Ovary (tissue), 7 donors: ENCODE measurements at regions not wholly inside any gene's neighbourhood (a gene's known extent, or its start where the extent isn't known, plus 50 kb on each side); places are given as distances from the start of the nearest gene placed in this dataset.

ENCODE experiments used
- DNase-seq, 5 donors: peaks; one replicate each; pipeline ENCODE4 v3.0.0-alpha.2; 2019 to 2020
- H3K27ac ChIP-seq, 2 donors: fragments of 200-600 bp; one replicate each; pipeline versions ENCODE4 v1.5.1 to v1.8.0; 2019 to 2022
- H3K27me3 ChIP-seq: fragments of 200-600 bp; one replicate; pipeline ENCODE4 v1.8.0; 2022
- H3K36me3 ChIP-seq: fragments of 200-600 bp; sonication (generic); one replicate; pipeline ENCODE4 v1.5.1; 2019
- H3K4me1 ChIP-seq: one replicate; pipeline ENCODE4 v1.8.1; 2013; ENCODE audit warnings: mild to moderate bottlenecking, moderate library complexity; ENCODE audit not compliant: insufficient read depth
- H3K4me3 ChIP-seq: fragments of 200-600 bp; sonication (generic); one replicate; pipeline ENCODE4 v1.5.1; 2017
- H3K9me3 ChIP-seq, 2 donors: fragments of 200-600 bp in 1 of 2; sonication (generic) in 1 of 2; one replicate each; pipeline versions ENCODE4 v1.5.1 to v1.8.1; 2013 to 2019; ENCODE audit warnings: mild to moderate bottlenecking in 1 of 2, moderate library complexity in 1 of 2
- CTCF ChIP-seq, 3 donors: fragments of 450-650 bp in 2 of 3; fragments of 200-600 bp in 1 of 3; IDR thresholded peaks; one replicate each; pipeline versions ENCODE4 v1.5.1 to v1.8.0; 2016 to 2022; ENCODE audit warnings: antibody characterized with exemption in 3 of 3, mild to moderate bottlenecking in 1 of 3
- EP300 ChIP-seq: sonication (generic); formaldehyde crosslinking; IDR thresholded peaks from one replicate; pipeline ENCODE4 v1.6.1; 2017; ENCODE audit warnings: antibody characterized with exemption
- POLR2A ChIP-seq: fragments of 450-650 bp; IDR thresholded peaks from one replicate; pipeline ENCODE4 v1.6.1; 2017; ENCODE audit warnings: antibody characterized with exemption, mild to moderate bottlenecking, moderate library complexity
- whole genome bisulfite sequencing, 3 donors: extraction: QIAGEN DNeasy Blood & Tissue Kit in 1 of 3; methylation state at CpG; one replicate each; pipeline versions ENCODE4 v1.1.5 to v1.1.7; 2013 to 2017; 5-methylcytosine and 5-hydroxymethylcytosine counted together
- intact Hi-C, 4 donors: fragments of 100-400 bp; cut with DNase I; formaldehyde crosslinking; loops; one replicate each; pipeline versions ENCODE4 v1.11.0 to v1.15.1; 2022 to 2023
- donor health status: DM: no; HTN: no; CAD: no; lungs with moderate emphysema.
- donor health status: DM: no; HTN: no; CAD: no.
- donor health status: Bipolar disorder and iron deficiency.
- donor health status: DM: no; HTN: no; CAD: no.
- donor health status: DM: yes; HTN: yes; CAD: no.

DNA sequence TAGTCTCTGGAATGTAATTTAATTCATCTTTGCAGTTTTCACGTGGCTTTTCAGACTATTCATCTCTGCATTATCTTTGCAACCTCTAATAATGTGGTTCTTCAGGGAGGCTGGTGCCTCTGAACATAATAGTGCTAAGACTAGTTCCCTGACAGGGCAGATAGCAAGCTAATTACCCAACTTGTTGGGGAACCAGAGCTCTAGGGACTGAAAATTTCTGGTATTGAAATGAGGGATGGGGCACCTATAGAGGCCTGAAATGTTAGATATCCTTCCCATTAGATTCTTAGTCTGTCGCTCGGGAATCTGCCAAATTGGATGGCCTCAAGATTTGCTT, 693.6 kb upstream of the MAP3K7 start:
- intact Hi-C loops = no loop called here
- no peak for TF ChIP-seq POLR2A
- no peak for TF ChIP-seq CTCF (IDR thresholded peaks at IDR 0.05)
- no peak for TF ChIP-seq EP300
- no peak for DNase-seq
- H3K4me1 ChIP-seq = no peaks in the 10 kb centered on the region
- no peak overlapping the region for H3K27ac ChIP-seq
- no peak overlapping the region for H3K4me3 ChIP-seq
- H3K27me3 ChIP-seq = no peaks in the 10 kb centered on the region
- WGBS, 3 donors = 64 to 70% (median 70%) methylated on average over 3 of the region's 3 CpGs
- no peaks in the 10 kb centered on the region for H3K9me3 ChIP-seq
- no peaks in the 10 kb centered on the region for H3K36me3 ChIP-seq

DNA sequence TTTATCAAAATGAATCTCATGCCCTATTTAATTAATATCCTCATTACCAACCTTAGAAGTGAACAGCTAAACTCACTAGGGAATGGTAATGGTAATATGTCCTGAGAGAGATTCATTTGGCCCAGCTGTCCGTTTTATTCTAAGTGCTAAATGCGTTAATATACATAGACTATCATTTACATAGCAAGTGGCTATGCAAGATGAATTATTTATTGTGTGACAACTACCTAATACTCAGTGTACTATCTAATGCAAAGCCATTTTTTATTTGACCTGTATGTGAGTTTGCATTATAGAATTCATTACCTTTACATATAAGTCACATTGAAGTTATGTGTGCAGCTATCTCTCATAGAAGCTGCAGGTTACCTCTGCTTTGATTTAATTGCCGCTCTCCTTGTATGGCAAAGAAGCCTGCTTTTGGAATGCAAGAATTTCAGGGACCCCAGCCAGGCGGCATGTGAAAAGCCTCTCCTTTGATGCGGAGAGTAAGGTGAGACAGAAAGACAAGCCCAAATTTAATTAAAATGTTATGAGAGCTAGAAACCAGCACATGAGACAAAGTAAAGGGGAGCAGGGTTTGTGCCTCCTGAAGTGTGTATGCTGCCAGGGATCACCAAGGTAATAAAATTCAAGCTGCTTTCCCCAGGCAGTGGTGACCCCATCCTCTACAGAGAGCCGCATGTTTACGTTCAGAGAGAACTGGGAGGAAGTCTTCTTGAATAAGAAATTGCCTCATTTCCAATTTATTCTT, 693.0 kb upstream of the MAP3K7 start:
- Histone ChIP-seq H3K27me3 (no peaks in the 10 kb centered on the region), H3K4me3 (no peak overlapping the region), H3K36me3 (no peaks in the 10 kb centered on the region), H3K27ac (no peak overlapping the region), H3K4me1 (no peaks in the 10 kb centered on the region), H3K9me3 (no peaks in the 10 kb centered on the region)
- intact Hi-C loops = no loop called here
- no peak for TF ChIP-seq EP300
- no peak for TF ChIP-seq POLR2A
- no peak for TF ChIP-seq CTCF (IDR thresholded peaks at IDR 0.05)
- WGBS, 3 donors = 89 to 95% (median 93%) methylated on average over 7 of the region's 7 CpGs
- no peak for DNase-seq

DNA sequence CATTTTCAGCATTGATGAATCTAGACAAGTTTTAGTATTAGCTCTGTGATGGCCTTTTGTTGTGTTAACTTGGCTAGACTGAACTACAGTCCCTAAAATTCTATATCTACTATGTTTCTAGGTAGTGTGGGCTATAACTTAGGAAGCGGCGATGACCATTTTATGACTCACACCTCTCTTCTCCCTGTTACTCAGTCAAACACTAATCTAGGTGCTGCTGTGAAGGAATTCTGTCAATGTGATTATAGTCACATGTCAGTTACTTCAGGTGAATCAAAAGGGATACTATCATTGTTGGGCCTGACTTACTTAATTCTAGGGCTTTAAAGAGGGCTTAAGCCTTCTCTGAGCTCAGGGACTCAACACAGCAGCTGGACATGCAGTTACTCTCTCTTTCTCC, 691.5 kb upstream of the MAP3K7 start:
- no peaks in the 10 kb centered on the region for H3K4me1 ChIP-seq
- 98% methylated on average over 2 of the region's 2 CpGs for whole genome bisulfite sequencing, 3 donors
- TF ChIP-seq POLR2A = no peak
- no peak for TF ChIP-seq EP300
- no peak for TF ChIP-seq CTCF (IDR thresholded peaks at IDR 0.05)
- H3K9me3 ChIP-seq = no peaks in the 10 kb centered on the region
- H3K27me3 ChIP-seq = no peaks in the 10 kb centered on the region
- H3K4me3 ChIP-seq = no peak overlapping the region
- intact Hi-C loops = no loop called here
- DNase-seq = no peak
- H3K36me3 ChIP-seq = no peaks in the 10 kb centered on the region
- no peak overlapping the region for H3K27ac ChIP-seq

- 33 to 68% (median 58%) methylated on average over 2 of the region's 2 CpGs for WGBS, 3 donors
- intact Hi-C loops = no loop called here
Measured at GRCh38 chr6:91276315-91276714, 689.4 kb upstream of the MAP3K7 start.

More at GRCh38 chr6:91276315-91276714, 689.4 kb upstream of the MAP3K7 start:
- no peaks in the 10 kb centered on the region for H3K27me3 ChIP-seq
- H3K27ac ChIP-seq = no peak overlapping the region
- DNase-seq = no peak
- no peak for TF ChIP-seq POLR2A
- peak in 1 of 3 donors; percentile 28 for TF ChIP-seq CTCF (IDR thresholded peaks at IDR 0.05)
- H3K4me1 ChIP-seq = no peaks in the 10 kb centered on the region
- no peaks in the 10 kb centered on the region for H3K9me3 ChIP-seq
- H3K4me3 ChIP-seq = no peak overlapping the region
- no peaks in the 10 kb centered on the region for H3K36me3 ChIP-seq
